HG03439 (cell line): ENCODE measurements at regions not wholly inside any gene's neighbourhood (a gene's known extent, or its start where the extent isn't known, plus 50 kb on each side); places are given as distances from the start of the nearest gene placed in this dataset.
"Not testable (repeated sequence)": the region's sequence is repeated elsewhere in the genome, so short reads cannot be mapped to it uniquely, and the experiment has no call there.

Source experiments
- ATAC-seq: cut with Tn5 transposase; IDR thresholded peaks from one replicate; pipeline ENCODE4 v1.9.1; 2021; ENCODE audit warnings: mild to moderate bottlenecking, moderate library complexity; ENCODE audit not compliant: unreplicated experiment

DNA sequence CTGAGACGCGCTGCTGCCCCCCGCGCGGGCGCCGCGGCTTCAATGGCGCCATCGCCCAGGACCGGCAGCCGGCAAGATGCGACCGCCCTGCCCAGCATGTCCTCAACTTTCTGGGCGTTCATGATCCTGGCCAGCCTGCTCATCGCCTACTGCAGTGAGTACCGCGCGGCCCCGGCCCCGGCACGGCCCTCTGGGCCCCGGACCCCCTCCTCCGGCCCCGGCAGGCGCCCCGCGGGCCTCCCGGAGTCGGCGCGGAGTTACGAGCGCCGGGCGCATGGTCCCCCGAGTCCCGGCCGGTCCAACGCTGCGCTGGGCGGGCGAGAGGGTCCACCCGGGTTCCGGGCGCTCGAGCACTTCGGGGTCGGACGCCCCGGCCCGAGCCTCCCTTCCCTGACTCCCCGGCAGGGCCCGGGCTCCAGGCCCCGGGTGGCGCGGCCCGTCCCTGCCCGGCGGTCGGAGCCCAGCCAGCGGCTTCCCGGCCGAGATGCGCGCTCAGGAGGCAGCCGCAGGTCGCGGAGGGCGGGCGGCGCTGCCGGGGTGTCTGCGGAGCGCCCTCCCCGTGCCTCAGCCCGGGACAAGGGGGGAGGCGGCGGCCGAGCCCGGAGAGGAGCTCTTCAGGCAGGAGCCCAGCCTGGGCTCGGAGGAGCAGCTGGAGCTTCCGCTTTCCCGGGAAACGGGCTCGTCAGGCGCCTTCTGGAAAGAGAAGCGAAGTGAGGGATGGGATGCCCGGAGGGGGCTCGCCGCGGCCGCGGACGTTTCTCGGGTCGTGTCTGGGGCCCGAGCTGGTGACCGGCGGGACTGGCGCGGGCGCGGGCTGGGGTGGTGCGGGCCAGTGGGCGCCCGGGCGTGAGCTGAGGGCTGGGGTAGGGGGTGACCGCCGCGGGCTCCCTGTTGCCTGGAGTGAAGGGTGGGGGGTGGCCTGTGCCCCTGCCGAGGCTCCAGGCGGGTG, 1337.8 kb downstream of the BRD1 start:
- no peak for ATAC-seq

DNA sequence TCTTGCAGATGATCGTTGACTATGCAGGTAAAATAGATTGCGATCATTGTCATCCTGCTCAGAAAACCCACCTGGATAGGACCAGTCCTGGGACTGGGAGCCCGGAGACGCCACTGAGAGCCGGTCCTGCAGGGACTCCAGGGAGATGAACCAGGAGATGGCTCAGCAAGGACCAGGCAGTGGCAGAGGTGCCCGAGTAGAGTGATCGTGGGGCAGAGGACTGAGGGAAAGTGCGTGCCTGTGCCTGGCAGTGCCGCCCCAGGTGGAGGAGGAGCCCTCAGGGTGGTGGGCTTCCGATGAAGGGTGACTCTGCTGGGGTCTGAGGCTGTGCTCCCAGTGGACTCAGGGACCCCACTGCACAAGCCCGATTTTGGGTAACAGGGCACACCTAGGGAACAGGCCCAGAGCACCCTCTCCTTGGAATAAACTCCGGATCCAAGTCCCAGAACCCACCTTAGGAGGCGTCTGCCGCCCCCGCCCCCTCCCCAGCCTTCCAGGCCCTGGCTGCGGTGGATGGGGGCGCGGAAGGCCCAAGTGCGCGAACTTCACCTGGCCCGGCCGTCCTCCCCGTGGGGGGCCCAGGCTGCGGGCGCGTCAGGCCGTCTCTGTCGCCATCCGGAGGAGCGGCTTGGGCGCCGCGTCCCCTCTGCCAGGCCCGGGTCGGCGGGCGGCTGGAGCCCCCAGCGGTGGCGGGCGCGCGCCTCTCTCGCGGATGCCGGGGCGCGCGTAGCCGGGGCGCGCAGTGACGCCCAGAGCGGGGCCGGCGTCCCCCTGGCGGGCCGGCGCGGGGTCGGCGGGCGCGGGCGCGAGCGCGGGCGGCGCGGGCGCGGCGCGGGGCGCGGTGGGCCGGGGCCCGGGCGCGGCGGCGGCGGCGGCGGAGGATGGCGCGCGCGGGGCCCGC, 1338.8 kb downstream of the BRD1 start:
- ATAC-seq = no peak

GRCh38 chr22:48488149-48488551, 1339.5 kb downstream of the BRD1 start:
- no peak for ATAC-seq

- ATAC-seq = no peak
These were observed 1341.1 kb downstream of the BRD1 start for GRCh38 chr22:48486558-48486957.

- ATAC-seq = no peak
These were observed 1341.5 kb downstream of the BRD1 start for GRCh38 chr22:48486134-48486532.

DNA sequence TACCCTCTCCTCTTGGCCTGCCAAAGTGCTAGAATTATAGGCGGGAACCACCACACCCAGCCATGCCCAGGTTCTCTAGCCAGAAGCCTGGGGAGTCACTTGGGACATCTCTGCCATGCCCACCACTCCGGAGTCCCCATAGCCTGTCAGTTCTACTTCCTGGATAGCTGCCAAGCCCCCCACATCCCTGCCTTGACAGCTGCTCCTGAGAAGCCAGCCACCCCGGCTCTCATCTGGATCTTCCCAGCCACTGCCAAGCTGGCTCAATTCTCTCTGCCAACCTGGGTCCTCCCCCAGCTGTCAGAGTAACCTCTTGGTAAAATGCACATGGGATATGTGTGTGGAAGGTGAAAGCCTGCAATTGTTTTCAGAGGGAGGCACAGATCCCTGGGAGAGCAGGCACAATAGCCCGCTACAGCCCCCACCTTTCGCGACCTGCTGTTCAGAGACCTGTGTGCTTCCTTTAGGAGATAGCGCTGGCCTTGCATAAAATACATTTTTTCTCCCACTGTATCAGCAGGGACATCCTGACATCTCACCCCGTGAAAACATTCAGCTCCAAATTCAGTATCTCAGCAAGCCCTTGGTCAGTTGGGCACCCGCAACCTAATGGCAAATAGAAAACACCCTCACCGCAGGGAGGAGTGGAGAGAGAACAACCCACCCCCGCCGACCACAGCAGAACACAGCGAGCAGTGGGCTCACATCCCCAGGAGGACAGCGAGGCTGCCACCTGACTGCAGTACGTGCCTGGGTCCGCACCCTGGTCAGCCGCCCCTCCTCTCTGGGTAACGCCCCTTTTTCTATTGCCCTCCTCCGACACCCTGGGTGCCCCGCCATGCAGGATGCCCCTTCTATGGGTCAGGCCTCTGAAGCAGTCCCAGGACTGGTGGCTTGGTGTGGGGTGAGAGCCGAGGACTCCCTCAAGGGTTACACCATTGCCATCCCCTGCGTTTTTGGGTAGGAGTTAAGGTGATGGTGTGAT, 1342.2 kb downstream of the BRD1 start:
- no peak for ATAC-seq

- ATAC-seq = no peak
These were observed 1343.7 kb downstream of the BRD1 start for GRCh38 chr22:48483764-48484528.

GRCh38 chr22:48482771-48483170, 1344.9 kb downstream of the BRD1 start:
- ATAC-seq = no peak

DNA sequence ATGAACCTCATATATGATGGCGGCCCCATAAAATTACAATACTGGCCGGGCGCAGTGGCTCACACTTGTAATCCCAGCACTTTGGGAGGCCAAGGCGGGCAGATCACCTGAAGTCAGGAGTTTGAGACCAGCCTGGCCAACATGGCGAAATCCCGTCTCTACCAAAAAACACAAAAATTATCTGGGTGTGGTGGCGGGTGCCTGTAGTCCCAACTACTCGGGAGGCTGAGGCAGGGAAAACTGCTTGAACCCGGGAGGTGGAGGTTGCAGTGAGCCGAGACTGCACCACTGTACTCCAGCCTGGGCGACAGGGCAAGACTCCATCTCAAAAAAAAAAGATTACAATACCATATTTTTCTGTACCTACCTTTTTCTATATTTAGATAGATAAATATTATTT, 1345.5 kb downstream of the BRD1 start:
- ATAC-seq = not testable (repeated sequence)

DNA sequence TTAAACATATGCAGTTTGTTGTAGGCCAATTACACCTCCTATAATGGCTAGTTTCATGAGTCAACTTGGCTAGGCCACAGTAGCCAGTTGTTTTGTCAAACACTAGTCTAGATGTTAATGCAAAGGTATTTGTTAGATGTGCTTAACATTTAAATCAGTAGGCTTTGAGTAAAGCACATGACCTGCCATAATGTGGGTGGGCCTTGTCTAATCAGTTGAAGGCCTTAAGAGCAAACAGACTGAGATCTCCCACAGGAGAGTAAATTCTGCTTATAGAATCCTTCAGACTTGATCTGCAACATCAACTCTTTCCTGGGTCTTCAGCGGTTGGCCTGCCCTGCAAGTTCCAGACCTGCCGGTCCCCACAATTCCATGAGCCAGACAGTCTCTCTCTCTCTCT, 1345.9 kb downstream of the BRD1 start:
- ATAC-seq = no peak

GRCh38 chr22:48478529-48479265, 1349.0 kb downstream of the BRD1 start:
- no peak for ATAC-seq

- ATAC-seq = no peak
These were observed 1349.5 kb downstream of the BRD1 start for GRCh38 chr22:48478124-48478523.

- ATAC-seq = no peak
These were observed 1350.5 kb downstream of the BRD1 start for GRCh38 chr22:48477031-48477721.

DNA sequence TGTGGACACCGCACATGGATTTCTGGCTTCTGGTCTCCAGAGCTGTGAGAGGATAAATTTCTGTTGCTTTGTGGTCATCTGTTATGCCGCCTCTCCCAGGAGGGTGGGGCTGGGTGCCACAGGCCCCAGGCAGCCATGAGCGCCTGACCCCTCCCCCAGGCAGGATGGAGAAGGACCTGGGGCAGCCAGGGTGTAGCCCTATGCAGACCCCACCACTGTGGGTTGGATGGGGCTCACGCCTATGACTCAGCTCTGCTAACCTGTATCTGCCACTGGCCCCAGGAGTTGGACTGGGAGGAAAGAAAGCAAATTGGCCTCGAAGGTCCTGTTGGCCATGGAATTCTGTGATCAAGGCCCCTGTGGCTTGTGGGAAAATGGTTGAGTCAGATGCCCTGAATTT, 1351.1 kb downstream of the BRD1 start:
- no peak for ATAC-seq

DNA sequence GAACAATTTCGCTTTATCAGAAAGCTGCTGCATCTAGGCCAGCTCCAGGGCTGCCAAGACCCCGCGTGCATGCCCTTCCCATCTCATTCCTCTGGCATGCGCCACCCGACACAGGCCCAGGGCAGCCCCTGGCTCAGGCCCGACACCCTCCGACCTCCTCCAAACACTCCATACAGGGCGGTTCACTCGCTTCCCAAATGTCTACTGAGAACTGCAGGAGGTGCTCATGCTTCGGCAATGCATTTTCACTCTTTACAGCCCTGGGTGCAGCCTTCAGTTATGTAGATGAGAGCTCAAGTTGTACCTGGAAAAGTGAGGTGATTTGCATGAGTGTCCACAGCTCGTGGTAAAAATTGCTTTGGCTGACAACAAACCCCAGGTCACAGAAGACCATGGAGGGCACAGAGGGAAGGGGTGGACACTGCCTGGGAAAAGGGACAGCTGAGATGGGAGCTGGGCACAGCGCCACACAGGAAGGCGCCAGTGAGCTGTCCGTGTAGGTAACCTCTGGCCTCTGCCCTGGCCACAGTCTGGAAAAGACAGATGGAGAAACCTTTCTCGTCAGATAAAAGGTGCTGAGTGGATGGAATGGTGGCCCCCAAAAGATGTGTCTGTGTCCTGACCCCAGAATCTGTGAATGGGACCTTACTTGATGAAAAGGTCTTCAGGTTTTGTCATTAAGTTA, 1351.9 kb downstream of the BRD1 start:
- ATAC-seq = no peak

GRCh38 chr22:48474881-48475280, 1352.8 kb downstream of the BRD1 start:
- no peak for ATAC-seq

DNA sequence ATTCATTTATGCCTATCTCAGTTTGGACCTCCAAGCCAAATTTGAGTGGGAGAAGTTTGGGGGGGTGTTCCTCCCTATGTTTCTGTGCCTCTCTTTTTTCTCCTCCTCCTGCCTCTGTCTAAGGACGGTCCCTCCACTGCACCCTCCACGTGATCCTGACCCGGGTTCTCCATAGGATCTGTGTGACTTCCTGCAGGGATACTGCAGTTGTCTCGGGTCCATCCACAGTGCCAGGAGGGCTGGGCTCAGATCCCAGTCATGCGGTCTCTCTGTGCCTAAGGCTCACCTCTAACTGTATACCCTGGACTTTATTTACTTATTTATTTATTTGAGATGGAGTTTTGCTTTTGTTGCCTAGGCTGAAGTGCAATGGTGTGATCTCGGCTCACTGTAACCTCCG, 1354.5 kb downstream of the BRD1 start:
- ATAC-seq = no peak

DNA sequence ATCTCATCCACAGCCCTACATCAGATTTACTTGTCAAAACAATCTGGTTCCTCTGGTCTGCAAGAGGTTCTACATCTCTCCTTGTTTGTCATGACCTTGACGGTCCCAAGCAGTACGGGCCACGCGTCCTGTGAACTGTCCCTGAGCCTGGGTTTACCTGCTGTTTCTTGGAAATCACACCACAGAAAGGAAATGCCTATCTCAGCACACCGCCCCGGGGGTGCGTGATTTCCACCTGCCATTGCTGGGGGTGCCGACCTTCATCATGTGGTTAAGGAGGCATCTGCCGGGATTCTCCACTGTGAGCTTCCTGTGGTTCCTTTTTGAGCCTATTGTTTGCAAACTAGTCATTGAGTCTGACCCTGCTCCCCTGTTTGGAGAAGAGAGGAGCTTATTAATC, 1363.4 kb downstream of the BRD1 start:
- no peak for ATAC-seq
